HG03378 (cell line): ENCODE measurements at regions not wholly inside any gene's neighbourhood (a gene's known extent, or its start where the extent isn't known, plus 50 kb on each side); places are given as distances from the start of the nearest gene placed in this dataset.
"Not testable (repeated sequence)": the region's sequence is repeated elsewhere in the genome, so short reads cannot be mapped to it uniquely, and the experiment has no call there.

Source experiments
- ATAC-seq: cut with Tn5 transposase; IDR thresholded peaks from one replicate; pipeline ENCODE4 v1.9.1; 2021; ENCODE audit warnings: mild to moderate bottlenecking, moderate library complexity; ENCODE audit not compliant: unreplicated experiment

GRCh38 chr14:37711831-37712475 lies 116.5 kb downstream of the TTC6 start:
- no peak for ATAC-seq

DNA sequence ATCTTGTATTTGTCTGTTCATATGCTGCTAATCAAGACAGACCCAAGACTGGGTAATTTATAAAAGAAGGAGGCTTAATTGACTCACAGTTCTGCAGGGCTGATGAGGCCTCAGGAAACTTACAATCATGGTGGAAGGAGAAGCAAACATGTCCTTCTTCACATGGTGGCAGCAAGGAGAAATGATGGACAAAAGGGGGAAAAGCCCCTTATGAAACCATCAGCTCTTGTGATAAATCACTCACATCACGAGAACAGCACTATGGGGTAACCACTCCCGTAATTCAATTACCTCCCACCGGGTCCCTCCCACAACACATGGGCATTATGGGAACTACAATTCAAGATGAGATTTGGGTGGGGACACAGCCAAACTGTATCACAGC lies 117.0 kb downstream of the TTC6 start:
- not testable (repeated sequence) for ATAC-seq

GRCh38 chr14:37712976-37713431 lies 117.6 kb downstream of the TTC6 start:
- ATAC-seq = no peak

DNA sequence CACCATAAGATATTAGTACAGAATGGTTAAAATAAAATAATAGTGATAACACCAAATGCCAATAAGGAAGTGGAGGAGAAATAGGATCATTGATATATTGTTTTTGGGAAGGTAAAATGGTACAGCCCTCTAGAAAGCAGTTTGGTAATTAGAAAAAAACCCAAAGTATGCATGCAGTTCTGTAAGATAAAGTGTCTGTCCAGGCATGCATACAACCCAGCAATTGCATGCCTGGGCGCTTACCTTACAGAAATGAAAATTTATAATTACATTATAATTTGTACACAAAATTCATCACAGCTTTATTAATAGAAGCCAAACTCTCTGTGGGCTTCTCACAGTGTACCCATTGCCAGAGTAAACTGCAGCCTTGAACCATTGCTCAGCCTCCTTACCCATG lies 124.7 kb downstream of the TTC6 start:
- no peak for ATAC-seq

GRCh38 chr14:37721976-37722659 lies 126.7 kb downstream of the TTC6 start:
- no peak for ATAC-seq

DNA sequence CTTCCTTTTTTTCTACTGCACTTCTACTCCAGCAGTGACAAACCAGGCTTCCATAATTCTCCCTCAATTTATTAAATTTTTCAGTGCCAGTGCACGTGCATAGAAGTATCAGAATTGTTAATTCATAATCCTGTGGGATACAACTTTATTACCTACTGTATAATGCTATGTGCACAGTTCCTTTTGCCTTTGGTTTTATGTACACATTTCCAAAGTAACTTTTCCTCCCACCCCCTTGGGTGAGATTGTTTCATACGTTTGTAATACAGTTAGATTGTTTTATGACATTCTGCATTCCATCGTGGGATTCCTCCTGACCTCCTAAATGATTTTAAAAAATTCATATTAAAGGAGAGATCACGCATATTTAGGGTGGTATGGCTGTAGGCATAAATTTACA lies 128.1 kb downstream of the TTC6 start:
- no peak for ATAC-seq

DNA sequence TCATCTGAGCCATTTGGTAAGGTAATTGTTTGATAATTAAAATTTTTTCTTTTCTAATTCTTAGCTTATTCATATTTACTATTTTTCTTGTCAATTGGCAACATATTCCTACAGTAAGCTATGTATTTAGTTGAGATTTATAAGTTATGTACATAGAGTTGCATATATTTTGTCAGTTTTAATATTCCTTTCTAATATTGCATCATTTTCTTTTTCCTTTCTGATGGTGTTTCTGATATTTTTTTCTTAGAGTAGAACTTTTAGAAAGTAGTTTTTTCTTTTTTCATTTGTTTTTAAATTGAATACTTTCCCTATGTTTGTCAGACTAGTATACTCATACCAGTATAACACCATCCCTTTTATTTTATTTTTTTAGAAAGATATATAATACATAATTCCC lies 131.3 kb downstream of the TTC6 start:
- no peak for ATAC-seq

DNA sequence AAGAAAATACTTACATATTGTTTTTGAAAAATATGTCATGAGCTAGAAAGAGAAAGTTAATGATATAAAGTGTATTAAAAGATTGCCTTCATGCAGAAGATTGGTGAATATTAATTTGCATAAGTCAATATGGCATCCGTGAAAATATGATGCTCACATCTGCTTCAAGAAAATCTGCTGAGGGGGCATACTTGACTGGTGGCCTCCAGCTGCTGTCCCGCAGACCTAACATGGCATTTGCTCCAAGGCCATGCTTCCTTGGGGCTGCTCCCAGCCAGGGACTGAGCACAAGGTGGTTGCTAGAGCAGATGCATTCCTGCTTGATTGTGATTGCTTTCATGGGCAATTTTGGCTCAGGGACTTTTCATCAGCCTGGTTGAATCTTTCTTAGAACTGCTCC lies 133.8 kb downstream of the TTC6 start:
- ATAC-seq = no peak

DNA sequence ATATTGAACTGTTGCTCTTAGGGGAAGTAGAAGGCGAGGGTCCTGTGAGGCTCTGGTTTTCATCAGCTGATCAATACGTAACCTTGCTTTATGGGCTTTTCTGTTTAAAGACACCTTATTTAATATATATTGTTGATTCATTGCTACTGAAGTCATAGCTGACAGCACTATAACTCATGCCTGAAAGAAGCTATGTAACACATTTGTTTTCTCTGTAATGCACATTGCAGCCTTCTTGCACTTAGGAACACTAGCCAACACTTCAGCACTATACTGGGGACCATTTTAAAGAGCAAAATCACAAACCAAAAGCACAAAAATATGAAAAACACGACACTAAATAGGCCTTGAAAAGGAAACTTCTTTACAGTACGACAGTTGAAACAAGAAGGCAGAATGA lies 135.7 kb downstream of the TTC6 start:
- no peak for ATAC-seq

- ATAC-seq = no peak
Measured at GRCh38 chr14:37745657-37746056, 150.2 kb downstream of the TTC6 start.

GRCh38 chr14:37746140-37746832 lies 150.9 kb downstream of the TTC6 start:
- no peak for ATAC-seq

DNA sequence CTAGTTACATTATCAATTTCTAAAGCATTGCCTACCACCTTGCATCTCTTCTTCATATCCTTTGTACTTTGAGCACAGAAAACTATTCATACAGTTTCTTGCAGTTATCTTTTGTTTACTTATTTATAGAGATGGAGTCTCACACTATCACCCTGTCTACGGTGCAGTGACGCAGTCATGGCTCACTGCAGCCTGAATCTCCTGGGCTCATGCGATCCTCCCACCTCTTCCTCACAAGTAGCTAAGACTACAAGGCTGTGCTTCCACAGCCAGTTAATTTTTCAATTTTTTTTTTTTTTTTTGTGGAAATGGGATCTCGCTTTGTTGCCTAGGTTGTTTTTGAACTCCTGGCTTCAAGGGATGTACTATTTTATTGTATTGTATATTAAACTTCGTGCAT lies 158.0 kb downstream of the TTC6 start:
- ATAC-seq = no peak

DNA sequence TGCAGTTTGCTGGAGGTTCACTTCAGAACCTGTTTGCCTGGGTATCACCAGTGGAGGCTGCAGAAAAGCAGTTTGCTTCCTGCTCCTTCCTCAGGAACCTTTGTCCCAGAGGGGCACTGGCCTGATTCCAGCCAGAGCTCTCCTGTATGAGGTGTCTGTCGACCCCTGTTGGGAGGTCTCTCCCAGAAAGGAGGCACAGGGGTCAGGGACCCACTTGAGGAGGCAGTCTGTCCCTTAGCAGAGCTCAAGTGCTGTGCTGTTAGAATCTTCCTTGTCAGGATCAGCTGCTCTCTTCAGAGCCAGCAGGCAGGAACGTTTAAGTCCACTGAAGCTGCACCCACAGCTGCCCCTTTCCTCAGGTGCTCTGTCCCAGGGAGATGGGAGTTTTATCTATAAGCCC lies 164.8 kb downstream of the TTC6 start:
- not testable (repeated sequence) for ATAC-seq

DNA sequence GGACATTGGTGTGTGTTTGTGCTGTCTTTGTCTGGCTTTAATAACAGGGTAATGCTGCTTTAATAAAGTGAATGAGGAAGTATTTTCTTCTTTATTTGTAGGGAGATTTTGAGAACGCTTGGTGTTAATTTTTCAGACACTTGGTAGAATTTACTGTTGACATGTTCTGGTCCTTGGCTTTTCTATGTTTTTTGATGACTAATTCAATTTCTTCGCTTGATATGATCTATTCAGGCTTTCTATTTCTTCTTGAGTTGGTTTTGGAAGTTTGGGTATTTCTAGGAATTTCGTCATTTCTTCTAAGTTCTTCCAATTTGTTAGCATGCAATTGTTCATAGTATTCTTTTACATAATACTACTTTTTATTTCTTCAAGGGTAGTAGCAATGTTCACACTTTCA lies 167.8 kb downstream of the TTC6 start:
- ATAC-seq = no peak

DNA sequence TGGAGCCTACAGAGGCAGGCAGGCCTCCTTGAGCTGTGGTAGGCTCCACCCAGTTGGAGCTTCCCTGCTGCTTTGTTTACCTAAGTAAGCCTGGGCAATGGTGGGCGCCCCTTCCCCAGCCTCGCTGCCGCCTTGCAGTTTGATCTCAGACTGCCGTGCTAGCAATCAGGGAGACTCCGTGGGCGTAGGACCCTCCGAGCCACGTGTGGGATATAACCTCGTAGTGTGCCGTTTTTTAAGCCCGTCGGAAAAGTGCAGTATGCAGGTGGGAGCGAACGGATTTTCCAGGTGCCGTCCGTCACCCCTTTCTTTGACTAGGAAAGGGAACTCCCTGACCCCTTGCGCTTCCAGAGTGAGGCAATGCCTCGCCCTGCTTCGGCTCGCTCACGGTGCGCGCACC lies 176.9 kb downstream of the TTC6 start:
- ATAC-seq = not testable (repeated sequence)

DNA sequence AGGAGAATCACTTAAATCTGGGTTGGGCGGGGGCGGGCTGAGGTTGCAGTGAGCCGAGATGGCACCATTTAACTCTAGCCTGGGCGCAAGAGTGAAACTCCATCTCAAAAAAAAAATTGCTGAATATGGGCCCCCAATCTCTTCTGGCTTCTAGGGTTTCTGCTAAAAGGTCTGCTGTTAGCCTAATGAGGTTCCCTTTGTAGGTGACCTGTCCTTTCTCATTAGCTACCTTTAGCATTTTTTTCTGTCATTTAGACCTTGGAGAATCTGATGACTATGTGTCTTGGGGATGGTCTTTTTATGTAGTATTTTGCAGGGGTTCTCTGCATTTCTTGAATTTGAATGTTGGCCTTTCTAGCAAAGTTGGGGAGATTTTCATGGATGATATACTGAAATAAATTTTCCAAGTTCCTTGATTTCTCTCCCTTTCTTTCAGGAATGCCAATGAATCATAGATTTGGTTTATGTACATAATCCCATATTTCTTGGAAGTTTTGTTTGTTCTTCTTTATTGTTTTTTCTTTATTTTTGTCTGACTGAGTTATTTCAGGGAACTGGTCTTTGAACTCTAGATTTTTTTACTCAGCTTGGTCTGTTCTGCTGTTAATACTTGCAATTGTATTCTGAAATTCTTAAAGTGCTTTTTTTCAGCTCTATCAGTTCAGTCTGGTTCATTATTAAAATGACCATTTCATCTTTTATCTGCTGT lies 181.5 kb downstream of the TTC6 start:
- no peak for ATAC-seq

GRCh38 chr14:37778135-37778943 lies 182.9 kb downstream of the TTC6 start:
- no peak for ATAC-seq

DNA sequence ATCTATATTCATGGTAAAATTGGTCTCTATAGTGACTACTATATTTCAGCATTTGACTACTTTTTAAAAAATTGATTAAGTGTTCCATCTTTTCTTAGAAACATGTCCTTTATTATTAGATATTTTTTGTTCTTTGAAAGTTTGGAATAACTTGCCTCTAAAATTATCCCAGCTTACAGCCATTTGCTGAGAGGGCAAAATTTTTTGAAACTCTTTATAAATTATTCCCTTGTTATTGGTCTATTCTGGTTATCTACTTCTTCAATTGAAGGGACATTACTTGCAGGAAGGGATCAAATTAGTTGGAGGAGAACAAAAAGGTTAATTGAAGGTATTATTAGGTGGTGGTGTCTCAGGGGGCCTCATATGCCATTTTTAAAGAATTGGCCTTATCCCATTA lies 184.1 kb downstream of the TTC6 start:
- no peak for ATAC-seq

- ATAC-seq = not testable (repeated sequence)
Measured at GRCh38 chr14:37780731-37781130, 185.3 kb downstream of the TTC6 start.

DNA sequence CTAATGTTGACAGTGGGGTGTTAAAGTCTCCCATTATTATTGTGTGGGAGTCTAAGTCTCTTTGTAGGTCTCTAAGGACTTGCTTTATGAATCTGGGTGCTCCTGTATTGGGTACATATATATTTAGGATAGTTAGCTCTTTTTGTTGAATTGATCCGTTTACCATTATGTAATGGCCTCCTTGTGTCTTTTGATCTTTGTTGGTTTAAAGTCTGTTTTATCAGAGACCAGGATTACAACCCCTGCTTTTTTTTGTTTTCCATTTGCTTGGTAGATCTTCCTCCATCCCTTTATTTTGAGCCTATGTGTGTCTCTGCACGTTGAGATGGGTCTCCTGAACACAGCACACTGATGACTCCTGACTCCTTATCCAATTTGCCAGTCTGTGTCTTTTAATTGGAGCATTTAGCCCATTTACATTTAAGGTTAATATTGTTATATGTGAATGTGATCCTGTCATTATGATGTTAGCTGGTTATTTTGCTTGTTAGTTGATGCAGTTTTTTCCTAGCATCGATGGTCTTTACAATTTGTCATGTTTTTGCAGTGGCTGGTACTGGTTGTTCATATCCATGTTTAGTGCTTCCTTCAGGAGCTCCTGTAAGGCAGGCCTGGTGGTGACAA lies 188.9 kb downstream of the TTC6 start:
- not testable (repeated sequence) for ATAC-seq
